ENCODE measurements at regions not wholly inside any gene's neighbourhood (a gene's known extent, or its start where the extent isn't known, plus 50 kb on each side); places are given as distances from the start of the nearest gene placed in this dataset.
"Not testable (repeated sequence)": the region's sequence is repeated elsewhere in the genome, so short reads cannot be mapped to it uniquely, and the experiment has no call there.

GRCh38 chr12:127832172-127832571 lies 434.8 kb upstream of the TMEM132C start:
- H3K4me2 ChIP-seq (ENCODE audit: insufficient read depth, insufficient read length, low read length) = no peak overlapping the region
- WGBS (ENCODE audit: extremely low coverage, insufficient read length, low lambda C conversion rate) = 100% methylated on average over 2 of the region's 3 CpGs

GRCh38 chr12:127836802-127837201 lies 430.2 kb upstream of the TMEM132C start:
- DNase-seq; H3K9ac ChIP-seq (ENCODE audit: extremely low read depth, insufficient read length, low read length); H2AFZ ChIP-seq (ENCODE audit: low read length); H3K79me2 ChIP-seq (ENCODE audit: insufficient read depth, low read length); H3K9me3 Mint-ChIP-seq; H3K23me2 ChIP-seq (ENCODE audit: insufficient read length, low read depth, low read length, poor library complexity, severe bottlenecking); H2BK20ac ChIP-seq (ENCODE audit: low read depth, low read length, poor library complexity, severe bottlenecking); H3K23ac ChIP-seq (ENCODE audit: insufficient read length, low read depth, low read length); H3T11ph ChIP-seq (ENCODE audit: low read length); H4K5ac ChIP-seq (ENCODE audit: insufficient read length, low read depth, low read length); H4K20me1 ChIP-seq (ENCODE audit: control insufficient read depth, insufficient read depth, insufficient read length); H3K4me3 Mint-ChIP-seq; H3K27me3 Mint-ChIP-seq (ENCODE audit: low read depth); H3K36me3 Mint-ChIP-seq (ENCODE audit: insufficient read depth in 1 of 3, low read depth in 3 of 3); H2BK12ac ChIP-seq (ENCODE audit: insufficient read length, low read depth, low read length); H3K56ac ChIP-seq (ENCODE audit: insufficient read length, low read depth, low read length); H4K91ac ChIP-seq (ENCODE audit: insufficient read length, low read depth, low read length); H3K18ac ChIP-seq (ENCODE audit: insufficient read length, low read depth, low read length); H3K14ac ChIP-seq (ENCODE audit: insufficient read depth, low read length); H2BK15ac ChIP-seq (ENCODE audit: low read depth, low read length); H3K79me1 ChIP-seq (ENCODE audit: insufficient read depth, low read depth, low read length, poor library complexity, severe bottlenecking); H3K4me1 ChIP-seq (ENCODE audit: insufficient read depth, low read length); H3K4me2 ChIP-seq (ENCODE audit: insufficient read depth, insufficient read length, low read length); H2BK5ac ChIP-seq (ENCODE audit: insufficient read length, low read length); H2AK5ac ChIP-seq (ENCODE audit: insufficient read length, low read length); H3K9me3 ChIP-seq (ENCODE audit: control insufficient read depth, low read depth, low read length); H3K27ac Mint-ChIP-seq; H4K8ac ChIP-seq (replicated peaks; ENCODE audit: insufficient read length, low read depth, low read length); H3K27me3 ChIP-seq (ENCODE audit: insufficient read depth, low read length); H3K27ac ChIP-seq (ENCODE audit: insufficient read length, low read depth, low read length); H2BK120ac ChIP-seq (ENCODE audit: low read depth, low read length, poor library complexity, severe bottlenecking); H3K4ac ChIP-seq (ENCODE audit: low read depth, low read length): not testable (repeated sequence)
- H3K4me1 Mint-ChIP-seq = peaks cover 9 to 21% of the 10 kb centered on the region in 2 experiments
- no CpG with 5 or more reads among the region's 4 CpGs for WGBS (ENCODE audit: extremely low coverage, insufficient read length, low lambda C conversion rate)

More at GRCh38 chr12:127832172-127832571, 434.8 kb upstream of the TMEM132C start:
- DNase-seq = no peak
- Histone ChIP-seq H2BK120ac (ENCODE audit: low read depth, low read length, poor library complexity, severe bottlenecking) (no peak overlapping the region), H4K91ac (ENCODE audit: insufficient read length, low read depth, low read length) (no peak overlapping the region), H2BK15ac (ENCODE audit: low read depth, low read length) (no peak overlapping the region), H2AFZ (ENCODE audit: low read length) (no peak overlapping the region), H3K27me3 (ENCODE audit: insufficient read depth, low read length) (no peaks in the 10 kb centered on the region), H3K27ac (ENCODE audit: insufficient read length, low read depth, low read length) (no peak overlapping the region), H4K20me1 (ENCODE audit: control insufficient read depth, insufficient read depth, insufficient read length) (no peaks in the 10 kb centered on the region), H3K9me3 (ENCODE audit: control insufficient read depth, low read depth, low read length) (no peaks in the 10 kb centered on the region), H2BK5ac (ENCODE audit: insufficient read length, low read length) (no peak overlapping the region), H3K79me1 (ENCODE audit: insufficient read depth, low read depth, low read length, poor library complexity, severe bottlenecking) (no peaks in the 10 kb centered on the region), H2BK20ac (ENCODE audit: low read depth, low read length, poor library complexity, severe bottlenecking) (no peak overlapping the region), H3K23me2 (ENCODE audit: insufficient read length, low read depth, low read length, poor library complexity, severe bottlenecking) (no peaks in the 10 kb centered on the region), H4K5ac (ENCODE audit: insufficient read length, low read depth, low read length) (no peak overlapping the region), H3K4me1 (ENCODE audit: insufficient read depth, low read length) (peaks cover 2% of the 10 kb centered on the region; the same call in 1 of the 2 replicates), H4K8ac (replicated peaks; ENCODE audit: insufficient read length, low read depth, low read length) (no peak overlapping the region), H3K23ac (ENCODE audit: insufficient read length, low read depth, low read length) (no peak overlapping the region), H3K79me2 (ENCODE audit: insufficient read depth, low read length) (no peaks in the 10 kb centered on the region), H3K14ac (ENCODE audit: insufficient read depth, low read length) (no peak overlapping the region), H3K56ac (ENCODE audit: insufficient read length, low read depth, low read length) (no peak overlapping the region), H3T11ph (ENCODE audit: low read length) (no peak overlapping the region), H3K18ac (ENCODE audit: insufficient read length, low read depth, low read length) (no peak overlapping the region), H2BK12ac (ENCODE audit: insufficient read length, low read depth, low read length) (no peak overlapping the region), H3K4ac (ENCODE audit: low read depth, low read length) (no peak overlapping the region), H3K9ac (ENCODE audit: extremely low read depth, insufficient read length, low read length) (no peak overlapping the region), H2AK5ac (ENCODE audit: insufficient read length, low read length) (no peak overlapping the region)
- Mint-ChIP-seq H3K36me3 (ENCODE audit: insufficient read depth in 1 of 3, low read depth in 3 of 3) (no peaks in the 10 kb centered on the region; a peak in 1 of 7 replicates), H3K9me3 (no peaks in the 10 kb centered on the region; a peak in 1 of 5 replicates), H3K4me3 (no peak overlapping the region), H3K27ac (no peak overlapping the region), H3K4me1 (peaks cover 13 to 23% of the 10 kb centered on the region in 2 experiments), H3K27me3 (ENCODE audit: low read depth) (no peaks in the 10 kb centered on the region; the same call in 1 of the 2 replicates)
- TF ChIP-seq CTCF (conservative IDR thresholded peaks at IDR 0.05) = no peak

Measured in H9 (cell line).